ENCODE measurements at regions not wholly inside any gene's neighbourhood (a gene's known extent, or its start where the extent isn't known, plus 50 kb on each side); places are given as distances from the start of the nearest gene placed in this dataset.

DNA sequence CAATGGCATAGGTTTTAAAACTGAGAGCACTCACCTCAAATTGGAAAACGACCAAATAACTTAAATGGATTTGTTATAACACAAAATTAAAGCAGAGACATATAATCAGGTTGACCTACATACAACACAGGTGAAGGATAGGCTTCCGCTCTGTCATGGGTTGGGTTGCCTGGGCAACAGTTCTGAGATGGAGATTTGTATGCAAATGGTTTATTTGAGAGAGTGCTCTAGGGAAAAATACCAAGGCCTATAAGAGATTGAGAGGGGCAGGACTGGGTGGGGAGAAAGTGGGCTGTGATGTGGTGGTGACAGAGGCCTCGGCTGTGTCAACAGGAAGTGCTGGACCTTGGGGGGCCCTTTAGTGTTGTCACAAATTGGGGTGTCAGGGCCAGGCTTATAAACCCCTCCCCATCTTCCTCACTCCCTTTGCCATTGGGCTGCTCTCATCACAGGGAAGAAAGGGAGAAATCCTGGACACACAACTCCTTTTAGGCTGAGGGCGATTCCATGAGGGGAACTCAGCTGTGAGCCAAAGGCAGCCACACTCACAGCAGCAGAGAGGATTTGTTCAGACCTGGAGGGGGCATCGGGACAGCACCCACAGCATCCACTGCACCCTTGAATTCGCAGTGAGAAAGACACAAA, 105.4 kb upstream of the LYZL1 start:
- H2AFZ ChIP-seq (ENCODE audit: low read length) = no peak overlapping the region
- no peaks in the 10 kb centered on the region for H3K36me3 ChIP-seq (ENCODE audit: control insufficient read depth, insufficient read depth, low read length)
- H3K4me3 ChIP-seq (replicated peaks in 1 of 4; ENCODE audit: control extremely low read depth in 1 of 4, insufficient read depth in 1 of 4, low read depth in 3 of 4, low read length in 4 of 4) = no peak overlapping the region
- no peaks in the 10 kb centered on the region for H3K4me1 ChIP-seq (ENCODE audit: control insufficient read depth, extremely low read depth, insufficient read depth, low read length)
- H3K27ac ChIP-seq (ENCODE audit: insufficient read depth, low read length) = no peak overlapping the region
- H3K4me2 ChIP-seq (ENCODE audit: extremely low read depth, insufficient read depth, low read length) = no peak overlapping the region
- H3K27me3 ChIP-seq (ENCODE audit: control insufficient read depth, insufficient read depth, low read length) = peaks cover 2% of the 10 kb centered on the region
- H4K20me1 ChIP-seq (ENCODE audit: control insufficient read depth, extremely low read depth, insufficient read depth, low read length) = no peaks in the 10 kb centered on the region
- DNase-seq (ENCODE audit: low read depth in 2 of 2) = no peak
- H3K9me3 ChIP-seq (ENCODE audit: control insufficient read depth, insufficient read depth, low read depth, low read length) = no peaks in the 10 kb centered on the region
- no peaks in the 10 kb centered on the region for H3K79me2 ChIP-seq (ENCODE audit: control insufficient read depth, insufficient read depth, low read length)
- TF ChIP-seq EZH2 (IDR thresholded peaks at IDR 0.05; ENCODE audit: low read length, missing control alignments) = no peak
- TF ChIP-seq CTCF (conservative IDR thresholded peaks at IDR 0.05 in 1 of 2, IDR thresholded peaks at IDR 0.05 in 1 of 2; ENCODE audit: low read depth in 1 of 2, low read length in 2 of 2) = no peak
- H3K9ac ChIP-seq (ENCODE audit: insufficient read depth, low read length) = no peak overlapping the region

GRCh38 chr10:29184205-29185000, 104.5 kb upstream of the LYZL1 start:
- Histone ChIP-seq H3K9me3 (ENCODE audit: control insufficient read depth, insufficient read depth, low read depth, low read length) (no peaks in the 10 kb centered on the region), H3K27me3 (ENCODE audit: control insufficient read depth, insufficient read depth, low read length) (peaks cover 2% of the 10 kb centered on the region), H3K4me1 (ENCODE audit: control insufficient read depth, extremely low read depth, insufficient read depth, low read length) (no peaks in the 10 kb centered on the region), H3K36me3 (ENCODE audit: control insufficient read depth, insufficient read depth, low read length) (no peaks in the 10 kb centered on the region), H3K9ac (ENCODE audit: insufficient read depth, low read length) (no peak overlapping the region), H4K20me1 (ENCODE audit: control insufficient read depth, extremely low read depth, insufficient read depth, low read length) (no peaks in the 10 kb centered on the region), H3K27ac (ENCODE audit: insufficient read depth, low read length) (no peak overlapping the region), H2AFZ (ENCODE audit: low read length) (no peak overlapping the region), H3K79me2 (ENCODE audit: control insufficient read depth, insufficient read depth, low read length) (no peaks in the 10 kb centered on the region), H3K4me2 (ENCODE audit: extremely low read depth, insufficient read depth, low read length) (no peak overlapping the region), H3K4me3 (replicated peaks in 1 of 4; ENCODE audit: control extremely low read depth in 1 of 4, insufficient read depth in 1 of 4, low read depth in 3 of 4, low read length in 4 of 4) (no peak overlapping the region)
- no peak for DNase-seq (ENCODE audit: low read depth in 2 of 2)
- TF ChIP-seq EZH2 (IDR thresholded peaks at IDR 0.05; ENCODE audit: low read length, missing control alignments) = no peak
- no peak for TF ChIP-seq CTCF (conservative IDR thresholded peaks at IDR 0.05 in 1 of 2, IDR thresholded peaks at IDR 0.05 in 1 of 2; ENCODE audit: low read depth in 1 of 2, low read length in 2 of 2)

- no peaks in the 10 kb centered on the region for H3K36me3 ChIP-seq (ENCODE audit: control insufficient read depth, insufficient read depth, low read length)
- no peaks in the 10 kb centered on the region for H3K9me3 ChIP-seq (ENCODE audit: control insufficient read depth, insufficient read depth, low read depth, low read length)
- no peak for TF ChIP-seq EZH2 (IDR thresholded peaks at IDR 0.05; ENCODE audit: low read length, missing control alignments)
- no peak for TF ChIP-seq CTCF (conservative IDR thresholded peaks at IDR 0.05 in 1 of 2, IDR thresholded peaks at IDR 0.05 in 1 of 2; ENCODE audit: low read depth in 1 of 2, low read length in 2 of 2)
- H3K27me3 ChIP-seq (ENCODE audit: control insufficient read depth, insufficient read depth, low read length) = peaks cover 2% of the 10 kb centered on the region
- H3K4me2 ChIP-seq (ENCODE audit: extremely low read depth, insufficient read depth, low read length) = no peak overlapping the region
- no peaks in the 10 kb centered on the region for H3K4me1 ChIP-seq (ENCODE audit: control insufficient read depth, extremely low read depth, insufficient read depth, low read length)
- H4K20me1 ChIP-seq (ENCODE audit: control insufficient read depth, extremely low read depth, insufficient read depth, low read length) = no peaks in the 10 kb centered on the region
- no peak overlapping the region for H3K9ac ChIP-seq (ENCODE audit: insufficient read depth, low read length)
- H3K79me2 ChIP-seq (ENCODE audit: control insufficient read depth, insufficient read depth, low read length) = no peaks in the 10 kb centered on the region
- H3K27ac ChIP-seq (ENCODE audit: insufficient read depth, low read length) = no peak overlapping the region
- no peak for DNase-seq (ENCODE audit: low read depth in 2 of 2)
- no peak overlapping the region for H3K4me3 ChIP-seq (replicated peaks in 1 of 4; ENCODE audit: control extremely low read depth in 1 of 4, insufficient read depth in 1 of 4, low read depth in 3 of 4, low read length in 4 of 4)
- H2AFZ ChIP-seq (ENCODE audit: low read length) = no peak overlapping the region
These were observed 103.8 kb upstream of the LYZL1 start for GRCh38 chr10:29185050-29185449.

All from fibroblast of lung (primary cell).